HEK293 (cell line): ENCODE measurements at regions not wholly inside any gene's neighbourhood (a gene's known extent, or its start where the extent isn't known, plus 50 kb on each side); places are given as distances from the start of the nearest gene placed in this dataset.

Experiments
- SP2 ChIP-seq: fragments of 450-650 bp; formaldehyde crosslinking; IDR thresholded peaks from 2 replicates; pipeline ENCODE4 v1.5.1; 2016; ENCODE audit warnings: missing biosample characterization, missing genetic modification characterization
- ZBTB1 ChIP-seq: fragments of 450-650 bp; formaldehyde crosslinking; IDR thresholded peaks from 2 replicates; pipeline ENCODE4 v1.5.1; 2016; ENCODE audit warnings: missing biosample characterization, missing genetic modification characterization
- ZNF146 ChIP-seq: fragments of 450-650 bp; formaldehyde crosslinking; IDR thresholded peaks from 2 replicates; pipeline ENCODE4 v1.5.1; 2016; ENCODE audit warnings: missing biosample characterization, missing genetic modification characterization
- ZNF24 ChIP-seq: fragments of 450-650 bp; formaldehyde crosslinking; IDR thresholded peaks from 2 replicates; pipeline ENCODE4 v1.5.1; 2016; ENCODE audit warnings: missing biosample characterization, missing genetic modification characterization
- ZNF560 ChIP-seq: fragments of 450-650 bp; formaldehyde crosslinking; IDR thresholded peaks from 2 replicates; pipeline ENCODE4 v1.5.1; 2017; ENCODE audit warnings: missing biosample characterization, missing genetic modification characterization, borderline replicate concordance
- ZNF768 ChIP-seq: fragments of 450-650 bp; formaldehyde crosslinking; IDR thresholded peaks from 2 replicates; pipeline ENCODE4 v1.5.1; 2018; ENCODE audit warnings: missing biosample characterization, mild to moderate bottlenecking, missing genetic modification characterization
- ZNF776 ChIP-seq: fragments of 450-650 bp; formaldehyde crosslinking; IDR thresholded peaks from 2 replicates; pipeline ENCODE4 v1.5.0; 2017; ENCODE audit warnings: missing biosample characterization, missing genetic modification characterization, borderline replicate concordance
- ZNF785 ChIP-seq: fragments of 450-650 bp; formaldehyde crosslinking; IDR thresholded peaks from 2 replicates; pipeline ENCODE4 v1.5.1; 2016; ENCODE audit warnings: missing biosample characterization, missing genetic modification characterization
- ZNF830 ChIP-seq: fragments of 450-650 bp; IDR thresholded peaks from 2 replicates; pipeline ENCODE4 v1.5.0; 2018; ENCODE audit warnings: missing biosample characterization, missing genetic modification characterization, low read depth, mild to moderate bottlenecking, moderate library complexity
- TF ChIP-seq, protein P1 (sequence below): fragments of 450-650 bp; formaldehyde crosslinking; IDR thresholded peaks from 2 replicates; pipeline ENCODE4 v1.5.1; 2016; ENCODE audit warnings: missing biosample characterization, missing genetic modification characterization
- TF ChIP-seq, protein P2 (sequence below): fragments of 450-650 bp; formaldehyde crosslinking; IDR thresholded peaks from 2 replicates; pipeline ENCODE4 v1.5.0; 2017; ENCODE audit warnings: missing biosample characterization, missing genetic modification characterization, borderline replicate concordance

DNA sequence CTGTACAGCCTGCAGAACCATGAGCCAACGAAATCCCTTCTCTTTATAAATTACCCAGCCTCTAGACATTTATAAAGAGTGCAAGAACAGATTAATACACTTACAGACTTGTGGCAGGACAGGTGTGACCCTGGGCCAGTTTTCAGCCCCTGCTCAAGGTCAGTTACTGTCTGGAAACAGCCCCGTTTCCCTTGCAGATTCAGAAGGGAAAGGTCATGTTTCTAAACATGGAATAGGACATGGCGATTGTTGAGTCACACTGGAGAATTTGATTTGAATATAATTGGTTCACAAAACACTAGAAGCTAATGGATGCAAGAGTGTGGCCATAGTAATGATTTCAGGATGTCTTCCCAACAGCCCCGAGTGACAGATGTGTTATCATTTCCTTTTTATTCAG lies 248.8 kb downstream of the DLL1 start:
- no peak for TF ChIP-seq ZNF768 (tag by site-specific recombination)
- TF ChIP-seq ZBTB1 (tag by site-specific recombination): no peak
- TF ChIP-seq, protein P1, sequence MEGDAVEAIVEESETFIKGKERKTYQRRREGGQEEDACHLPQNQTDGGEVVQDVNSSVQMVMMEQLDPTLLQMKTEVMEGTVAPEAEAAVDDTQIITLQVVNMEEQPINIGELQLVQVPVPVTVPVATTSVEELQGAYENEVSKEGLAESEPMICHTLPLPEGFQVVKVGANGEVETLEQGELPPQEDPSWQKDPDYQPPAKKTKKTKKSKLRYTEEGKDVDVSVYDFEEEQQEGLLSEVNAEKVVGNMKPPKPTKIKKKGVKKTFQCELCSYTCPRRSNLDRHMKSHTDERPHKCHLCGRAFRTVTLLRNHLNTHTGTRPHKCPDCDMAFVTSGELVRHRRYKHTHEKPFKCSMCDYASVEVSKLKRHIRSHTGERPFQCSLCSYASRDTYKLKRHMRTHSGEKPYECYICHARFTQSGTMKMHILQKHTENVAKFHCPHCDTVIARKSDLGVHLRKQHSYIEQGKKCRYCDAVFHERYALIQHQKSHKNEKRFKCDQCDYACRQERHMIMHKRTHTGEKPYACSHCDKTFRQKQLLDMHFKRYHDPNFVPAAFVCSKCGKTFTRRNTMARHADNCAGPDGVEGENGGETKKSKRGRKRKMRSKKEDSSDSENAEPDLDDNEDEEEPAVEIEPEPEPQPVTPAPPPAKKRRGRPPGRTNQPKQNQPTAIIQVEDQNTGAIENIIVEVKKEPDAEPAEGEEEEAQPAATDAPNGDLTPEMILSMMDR: no peak
- no peak for TF ChIP-seq SP2 (tag by site-specific recombination)
- TF ChIP-seq, protein P2, sequence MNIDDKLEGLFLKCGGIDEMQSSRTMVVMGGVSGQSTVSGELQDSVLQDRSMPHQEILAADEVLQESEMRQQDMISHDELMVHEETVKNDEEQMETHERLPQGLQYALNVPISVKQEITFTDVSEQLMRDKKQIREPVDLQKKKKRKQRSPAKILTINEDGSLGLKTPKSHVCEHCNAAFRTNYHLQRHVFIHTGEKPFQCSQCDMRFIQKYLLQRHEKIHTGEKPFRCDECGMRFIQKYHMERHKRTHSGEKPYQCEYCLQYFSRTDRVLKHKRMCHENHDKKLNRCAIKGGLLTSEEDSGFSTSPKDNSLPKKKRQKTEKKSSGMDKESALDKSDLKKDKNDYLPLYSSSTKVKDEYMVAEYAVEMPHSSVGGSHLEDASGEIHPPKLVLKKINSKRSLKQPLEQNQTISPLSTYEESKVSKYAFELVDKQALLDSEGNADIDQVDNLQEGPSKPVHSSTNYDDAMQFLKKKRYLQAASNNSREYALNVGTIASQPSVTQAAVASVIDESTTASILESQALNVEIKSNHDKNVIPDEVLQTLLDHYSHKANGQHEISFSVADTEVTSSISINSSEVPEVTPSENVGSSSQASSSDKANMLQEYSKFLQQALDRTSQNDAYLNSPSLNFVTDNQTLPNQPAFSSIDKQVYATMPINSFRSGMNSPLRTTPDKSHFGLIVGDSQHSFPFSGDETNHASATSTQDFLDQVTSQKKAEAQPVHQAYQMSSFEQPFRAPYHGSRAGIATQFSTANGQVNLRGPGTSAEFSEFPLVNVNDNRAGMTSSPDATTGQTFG (tag by site-specific recombination): no peak
- TF ChIP-seq ZNF560: no peak
- no peak for TF ChIP-seq ZNF146 (tag by site-specific recombination)
- TF ChIP-seq ZNF785 (tag by site-specific recombination): no peak
- TF ChIP-seq ZNF830: no peak
- no peak for TF ChIP-seq ZNF776 (tag by site-specific recombination)
- no peak for TF ChIP-seq ZNF24 (tag by site-specific recombination)
